SKM-1 treated with dmso at 0.1 percent for 144 hours (cell line): ENCODE measurements at regions not wholly inside any gene's neighbourhood (a gene's known extent, or its start where the extent isn't known, plus 50 kb on each side); places are given as distances from the start of the nearest gene placed in this dataset.

Source experiments
- DNase-seq: peaks from one replicate; lab custom pipeline; 2025; ENCODE audit not compliant: unreplicated experiment; lab: John Stamatoyannopoulos, UW

DNA sequence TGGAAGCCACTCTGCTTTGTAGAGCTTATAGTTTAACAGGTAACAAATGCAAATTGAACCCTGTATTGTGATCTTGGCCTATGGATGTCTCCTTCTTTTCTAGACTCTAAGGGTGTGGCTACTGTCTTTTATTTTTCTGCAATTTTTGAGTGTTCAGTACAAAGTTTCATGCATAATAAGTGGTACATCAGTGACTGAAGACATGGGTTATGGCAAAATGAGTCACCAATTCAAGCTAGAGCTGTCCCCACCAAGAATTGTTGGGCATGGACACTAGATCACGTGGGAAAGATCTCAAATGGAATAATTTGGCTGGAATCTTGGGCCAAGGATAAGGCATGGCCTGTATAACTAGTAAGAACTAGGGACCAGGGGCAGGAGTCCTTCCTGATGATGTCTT lies 228.4 kb upstream of the N4BP1 start:
- DNase-seq = no peak

DNA sequence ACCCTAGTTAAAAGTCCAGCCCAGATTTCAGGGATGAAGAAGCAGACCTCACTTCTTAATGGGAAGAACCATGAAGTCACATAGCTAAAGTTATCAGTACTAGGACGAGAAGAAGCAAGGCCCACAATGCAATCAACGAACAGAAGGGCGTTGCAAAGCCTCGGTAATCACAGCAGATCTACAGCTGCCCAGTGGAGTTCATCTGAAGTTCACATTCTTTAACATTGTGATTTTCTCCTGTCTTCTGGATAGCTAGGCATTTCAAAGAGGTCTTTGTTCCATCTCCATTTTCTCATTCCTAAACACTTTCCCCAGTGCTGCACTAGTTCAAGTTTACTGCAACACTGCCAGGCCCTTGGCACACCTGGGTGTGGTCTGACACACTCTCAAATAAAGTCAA lies 226.7 kb upstream of the N4BP1 start:
- no peak for DNase-seq

DNA sequence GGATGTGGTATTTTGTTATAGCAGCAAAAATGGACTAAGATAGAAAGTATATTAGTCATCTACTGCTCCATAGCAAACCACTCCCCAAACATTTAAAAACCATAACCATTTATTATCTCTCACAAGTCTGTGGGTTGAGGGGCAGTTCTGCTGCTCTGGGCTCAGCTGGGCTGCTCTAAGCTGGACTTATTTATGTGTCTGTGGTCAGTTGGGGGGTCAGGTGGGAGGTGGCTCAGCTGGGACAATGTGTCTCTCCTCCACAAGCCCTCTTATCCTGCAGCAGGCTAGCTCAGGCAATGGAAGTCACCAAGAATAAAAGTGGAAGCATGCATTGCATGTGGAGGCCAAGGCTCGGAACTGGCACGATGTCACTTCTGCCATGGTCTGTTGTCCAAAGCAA lies 226.1 kb upstream of the N4BP1 start:
- DNase-seq = no peak

DNA sequence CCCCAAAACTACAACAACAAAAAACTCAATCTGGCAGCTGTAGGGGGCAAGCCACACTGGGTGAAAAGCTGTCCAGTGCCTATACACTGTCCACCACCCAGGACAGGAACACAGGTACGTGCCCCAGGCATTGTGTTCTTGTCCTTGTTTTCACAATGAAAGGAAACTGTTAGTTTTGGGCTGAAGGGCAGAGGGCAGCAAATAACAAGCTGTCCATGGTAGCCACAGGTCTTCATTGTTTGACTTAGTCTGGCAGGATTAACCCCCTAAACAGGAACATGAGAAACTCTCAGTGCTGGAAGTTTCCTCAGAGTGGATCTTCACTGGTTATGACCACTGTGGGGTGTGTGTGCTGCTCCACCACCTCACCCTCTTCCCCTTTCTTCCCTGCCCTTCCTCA lies 224.6 kb upstream of the N4BP1 start:
- no peak for DNase-seq

DNA sequence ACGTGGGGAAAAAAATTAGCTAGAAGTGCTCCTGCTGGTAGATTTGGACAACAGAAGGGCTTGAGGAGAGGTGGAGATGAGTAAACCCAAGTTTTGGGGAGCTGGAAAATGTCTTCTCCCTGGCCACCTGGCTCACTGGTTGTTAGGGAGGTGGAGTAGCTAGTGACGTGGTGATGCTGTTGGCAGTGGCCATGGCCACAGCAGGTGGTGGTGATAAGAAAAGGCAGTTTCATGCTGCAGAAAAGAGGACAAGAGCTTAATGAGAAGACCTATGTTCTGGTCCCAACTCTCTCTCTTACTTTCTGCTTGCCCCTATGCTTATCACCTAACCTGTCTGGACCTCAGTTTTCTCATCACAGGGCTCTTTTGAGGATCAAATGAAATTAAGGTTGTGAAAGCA lies 223.5 kb upstream of the N4BP1 start:
- DNase-seq = no peak

DNA sequence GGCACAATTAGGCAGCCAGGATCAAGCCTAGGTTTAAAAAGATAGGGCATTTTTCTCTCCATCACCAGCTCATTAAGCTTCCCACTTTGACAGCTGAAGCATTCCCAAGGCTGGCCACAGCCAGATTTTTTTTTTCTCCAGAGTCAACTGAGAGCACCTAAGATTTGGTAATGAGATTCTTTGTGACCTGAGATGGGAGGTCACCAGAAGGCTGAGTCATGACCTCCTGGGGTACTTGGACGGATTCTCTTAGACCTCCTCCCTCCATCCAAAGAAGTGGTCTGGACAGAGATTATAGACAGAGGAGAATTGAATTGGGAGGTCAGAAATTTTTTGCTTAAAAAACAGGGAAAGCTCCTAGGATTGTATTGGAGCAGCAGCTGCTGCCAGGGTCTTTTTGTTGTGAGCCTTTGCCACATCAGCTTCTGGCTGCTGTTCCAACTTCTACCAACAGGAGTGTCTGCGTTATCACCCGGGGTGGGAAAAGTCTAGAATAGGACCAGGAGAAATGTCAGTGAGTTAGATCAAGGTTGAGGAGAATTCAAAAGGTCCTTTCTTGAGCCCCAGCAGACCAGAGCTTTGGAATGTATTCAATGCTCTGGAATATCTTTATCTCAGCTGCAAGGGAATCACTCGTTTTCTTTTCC lies 221.2 kb upstream of the N4BP1 start:
- DNase-seq = no peak

DNA sequence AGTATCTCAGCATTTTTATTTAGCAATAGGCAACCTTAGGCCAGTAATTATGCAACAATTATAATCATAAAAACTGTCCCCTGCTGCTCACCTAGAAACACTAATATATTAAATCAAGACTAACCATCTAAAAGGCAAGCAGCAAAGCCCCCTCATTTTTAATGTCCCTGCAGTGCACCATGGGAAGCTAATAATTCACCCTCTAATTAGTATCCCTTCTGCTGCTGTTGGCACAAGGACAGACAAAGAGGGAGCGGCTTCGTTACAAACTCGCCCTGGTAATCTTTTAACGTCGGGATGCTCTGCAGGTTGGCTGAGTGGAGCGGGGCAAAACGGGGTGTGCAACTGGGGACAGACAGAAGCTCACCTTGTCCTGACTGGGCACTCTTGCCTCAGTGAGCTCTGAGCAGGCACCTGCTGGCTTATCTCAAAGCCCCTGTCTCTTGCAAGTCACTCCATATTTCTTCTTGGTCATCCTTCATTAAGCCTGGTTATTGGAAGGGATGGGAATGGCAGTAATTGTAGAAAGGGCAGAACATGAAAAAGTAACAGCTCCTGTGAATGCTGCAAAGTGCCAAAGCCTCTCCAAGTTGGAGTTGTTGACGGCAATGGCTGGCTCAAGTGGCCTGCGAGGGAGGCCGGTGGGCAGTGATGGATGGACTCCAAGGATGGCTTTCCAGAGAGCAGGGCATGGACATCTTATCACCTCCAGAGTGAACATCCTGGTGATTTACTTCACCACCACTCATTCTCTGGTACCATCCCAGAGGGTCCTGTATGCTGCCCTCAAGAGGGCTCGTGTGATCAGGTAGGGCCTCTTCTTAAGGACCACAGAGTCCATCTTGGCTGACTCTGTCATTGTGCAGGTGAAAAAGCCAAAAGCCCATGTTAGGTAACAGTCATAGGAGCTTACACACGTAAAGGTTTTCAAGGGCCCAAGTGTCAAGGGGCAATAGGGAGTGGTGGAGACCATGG lies 219.6 kb upstream of the N4BP1 start:
- no peak for DNase-seq

DNA sequence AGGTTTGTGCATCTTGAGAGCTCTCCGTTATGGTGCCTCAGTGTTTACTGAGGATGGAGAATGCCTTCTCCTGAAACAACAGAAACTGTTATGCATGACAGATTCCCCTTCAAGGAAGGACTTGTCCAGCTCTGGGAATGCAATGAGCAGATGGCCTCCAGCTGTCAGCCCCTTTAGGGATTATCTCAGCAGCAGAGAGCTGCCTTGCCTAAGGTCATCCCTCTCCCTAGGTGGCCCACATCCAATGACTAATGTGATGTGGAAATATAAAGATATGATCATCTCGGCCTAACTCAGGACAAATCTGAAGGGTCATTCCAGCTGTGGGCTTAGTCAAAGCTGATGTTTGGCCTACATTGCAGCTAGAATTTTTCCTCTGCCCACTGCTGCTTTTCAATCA lies 214.3 kb upstream of the N4BP1 start:
- DNase-seq = no peak

DNA sequence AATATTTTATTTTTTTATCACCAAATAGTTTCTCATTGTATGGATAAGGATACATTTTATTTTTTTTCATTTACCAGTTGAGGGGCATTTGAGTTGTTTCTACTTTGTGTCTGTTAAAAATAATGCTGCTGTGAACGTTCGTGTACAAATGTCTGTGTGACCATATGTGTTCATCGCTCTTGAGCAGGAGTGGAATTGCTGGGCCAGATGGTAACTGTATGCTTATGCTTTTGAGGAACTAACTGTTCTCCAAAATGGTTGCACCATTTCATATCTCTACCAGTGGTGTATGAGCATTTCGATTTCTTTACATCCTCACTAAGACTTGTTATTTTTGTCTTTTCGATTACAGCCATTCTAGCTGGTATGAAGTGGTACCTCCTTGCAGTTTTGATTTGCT lies 212.5 kb upstream of the N4BP1 start:
- DNase-seq = no peak

DNA sequence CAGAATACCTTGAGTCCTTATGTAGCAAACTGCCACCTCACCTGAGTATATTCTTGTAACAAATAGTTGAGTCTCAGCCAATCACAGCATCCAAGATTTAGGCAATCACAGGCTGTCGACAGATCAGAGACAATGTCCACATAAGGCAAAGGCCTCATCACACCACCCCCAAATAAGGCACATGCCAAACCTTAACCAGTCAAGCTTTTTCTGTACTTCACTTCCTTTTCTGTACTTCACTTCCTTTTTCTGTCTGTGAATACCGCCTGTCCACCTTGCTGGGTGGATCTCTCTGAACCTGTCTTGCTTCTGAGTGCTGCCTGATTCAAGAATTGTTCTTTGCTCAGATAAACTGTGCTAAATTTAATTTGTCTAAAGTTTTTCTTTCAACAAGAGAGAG lies 210.4 kb upstream of the N4BP1 start:
- DNase-seq = no peak

DNA sequence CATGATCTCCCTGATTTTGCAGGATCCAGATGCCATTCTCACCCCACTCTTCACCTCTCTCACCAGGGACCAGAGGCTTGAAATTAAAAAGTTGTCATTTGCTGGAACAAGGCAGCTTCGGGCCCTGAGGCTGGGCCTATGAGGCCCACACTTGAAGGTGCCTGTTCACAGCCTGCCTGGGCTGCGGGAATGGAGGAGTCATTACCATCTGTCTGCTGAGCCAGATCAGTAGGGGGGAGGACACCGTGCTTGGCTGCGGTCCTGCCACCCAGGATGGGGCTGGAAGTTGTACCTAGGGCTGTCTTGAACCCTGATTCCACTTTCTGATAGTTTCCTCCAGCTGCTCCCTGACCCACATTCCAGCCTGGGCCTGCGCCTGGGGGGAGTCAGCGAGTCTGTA lies 208.3 kb upstream of the N4BP1 start:
- DNase-seq = no peak

DNA sequence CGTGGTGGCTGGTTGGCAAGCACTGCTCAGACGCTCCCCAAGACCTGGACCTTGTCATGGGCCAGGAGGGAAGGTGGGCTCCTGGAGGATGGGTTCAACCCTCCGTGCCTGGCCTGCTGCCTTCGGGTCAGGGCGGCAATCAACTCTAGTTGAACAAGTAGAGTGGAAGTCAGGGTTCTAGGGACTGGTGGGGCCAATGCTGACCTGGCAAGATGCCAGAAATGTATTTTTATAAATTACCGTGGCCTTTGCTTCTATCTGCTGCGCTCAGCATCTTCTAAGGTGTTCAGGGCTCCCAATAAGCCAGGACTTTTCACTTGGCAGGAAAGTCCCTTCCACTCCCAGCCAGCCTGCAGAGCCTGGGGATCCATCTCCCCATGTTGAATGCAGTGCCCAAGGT lies 207.1 kb upstream of the N4BP1 start:
- no peak for DNase-seq

DNA sequence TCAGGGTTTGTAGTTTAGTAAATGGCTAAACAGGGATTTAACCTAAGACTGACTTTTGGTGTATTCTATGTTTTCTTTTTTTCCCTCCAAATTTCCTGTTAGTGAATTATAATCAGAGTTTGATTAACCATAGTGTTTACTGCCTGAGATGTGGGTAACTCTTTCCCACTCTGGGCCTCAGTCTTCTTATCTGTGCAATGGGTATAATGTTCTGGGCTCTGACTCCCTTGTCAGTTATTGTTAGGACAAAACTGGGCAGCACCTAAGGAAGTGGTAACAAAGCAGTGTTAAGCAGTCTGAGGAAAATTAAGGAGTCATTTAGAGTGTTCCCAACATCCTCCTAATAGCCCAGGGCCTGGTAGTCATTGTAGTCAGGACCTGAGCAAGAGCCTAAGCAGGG lies 206.4 kb upstream of the N4BP1 start:
- no peak for DNase-seq

DNA sequence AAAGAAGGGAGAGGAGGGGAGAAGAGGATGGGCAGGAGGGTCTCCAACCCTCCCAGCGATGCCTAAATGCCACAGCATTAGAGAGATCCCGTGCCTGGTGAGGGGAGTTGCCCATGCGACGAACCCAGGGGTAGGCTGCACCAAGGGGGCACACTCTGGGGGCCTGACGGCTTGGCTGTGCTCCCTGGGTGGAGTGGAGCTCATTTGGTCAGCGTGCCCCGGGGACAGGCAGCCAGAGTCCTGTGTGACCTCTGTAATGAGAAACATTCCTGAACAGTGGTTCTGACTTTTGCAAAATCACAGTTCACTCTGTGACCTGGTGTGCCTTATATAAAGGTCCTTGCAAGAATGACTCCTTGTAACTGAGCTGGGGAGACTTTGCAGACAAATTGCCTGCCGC lies 205.0 kb upstream of the N4BP1 start:
- no peak for DNase-seq

DNA sequence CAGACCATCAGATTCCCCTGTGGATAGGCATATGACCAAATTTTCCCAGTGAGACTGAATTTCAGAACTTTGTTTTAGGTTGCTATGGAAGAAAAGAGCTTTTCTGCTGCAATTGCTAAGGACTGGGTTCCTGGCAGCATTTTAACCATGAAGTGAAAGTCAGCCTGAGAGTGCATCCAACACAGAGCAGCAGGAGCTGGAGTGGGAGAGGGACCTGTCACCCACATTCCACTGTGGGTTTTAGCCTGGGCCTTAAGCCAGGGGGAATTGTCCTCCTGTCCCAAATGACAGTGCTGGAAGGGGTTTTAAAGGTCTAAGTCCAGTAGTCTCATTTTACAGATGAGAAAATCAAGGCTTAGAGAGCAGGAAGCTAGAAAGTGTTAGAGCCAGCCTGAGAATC lies 203.5 kb upstream of the N4BP1 start:
- no peak for DNase-seq

DNA sequence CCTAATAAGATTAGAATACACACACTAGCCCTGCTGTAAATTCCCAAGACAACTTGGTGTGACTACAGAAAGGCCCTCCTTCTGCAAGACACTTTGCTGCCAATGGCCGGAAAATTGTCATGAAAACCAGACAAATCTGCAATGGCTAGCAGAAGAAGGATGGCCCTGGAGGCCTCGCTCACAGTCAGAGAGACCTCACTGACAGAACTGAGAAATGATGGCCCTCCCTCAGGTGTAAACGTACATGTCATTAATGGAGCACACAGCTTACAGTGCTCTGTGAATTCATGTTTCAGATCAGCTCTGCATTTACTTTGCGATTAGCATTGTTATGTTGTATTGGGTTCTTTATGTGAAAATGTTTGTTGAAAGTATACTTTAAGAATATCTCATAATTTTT lies 202.9 kb upstream of the N4BP1 start:
- DNase-seq = no peak

DNA sequence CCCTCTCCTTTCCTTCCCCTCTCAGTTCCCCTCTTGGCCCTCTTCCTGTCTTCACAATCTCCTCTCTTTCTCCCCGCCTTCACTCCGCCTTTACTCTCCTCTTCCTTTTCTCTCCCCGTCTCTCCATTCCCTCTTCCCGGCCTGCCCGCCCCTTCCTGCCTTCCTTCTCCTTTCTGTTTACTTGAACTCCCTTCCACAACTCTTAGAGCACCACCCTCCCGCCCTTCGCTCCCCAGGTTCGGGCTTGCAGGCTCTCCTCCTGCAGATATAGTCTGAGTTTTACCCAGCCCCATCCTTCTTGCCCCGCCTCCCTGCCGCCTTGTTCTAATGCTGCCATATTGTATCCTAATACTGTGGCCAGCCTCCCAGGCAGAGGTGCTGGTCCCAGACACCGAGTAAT lies 201.5 kb upstream of the N4BP1 start:
- no peak for DNase-seq

DNA sequence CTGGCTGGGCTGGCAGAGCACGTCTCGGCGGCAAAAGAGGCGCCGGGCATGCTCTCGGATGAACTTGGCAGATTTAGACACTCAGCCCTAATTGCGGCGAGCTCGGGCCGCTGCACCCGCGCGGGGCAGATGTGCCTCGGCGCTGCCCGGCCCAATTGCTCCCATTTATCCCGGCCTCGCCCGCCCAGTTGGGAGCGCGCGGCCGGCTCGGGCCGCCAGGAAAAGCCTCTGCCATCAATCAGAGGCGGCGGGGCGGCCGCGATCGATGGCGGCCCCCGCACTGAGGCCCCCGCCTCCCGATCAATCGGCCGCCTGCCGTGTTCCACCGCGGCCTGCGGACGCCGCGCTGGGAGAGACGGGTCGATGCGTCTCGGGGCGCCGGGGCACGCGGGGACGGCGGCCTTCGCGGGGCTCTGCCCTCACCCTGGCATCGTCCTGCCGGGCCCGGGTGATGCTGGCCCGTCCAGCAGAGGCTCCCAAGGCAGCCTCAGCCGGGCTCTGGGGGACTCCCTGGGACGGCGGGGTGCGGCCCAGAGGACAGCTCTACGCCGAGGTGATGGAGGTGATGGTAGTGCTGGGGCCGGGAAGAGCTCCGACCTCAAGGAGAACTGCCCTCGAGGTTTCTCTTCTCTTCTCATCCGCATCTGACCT lies 200.9 kb upstream of the N4BP1 start:
- no peak for DNase-seq

DNA sequence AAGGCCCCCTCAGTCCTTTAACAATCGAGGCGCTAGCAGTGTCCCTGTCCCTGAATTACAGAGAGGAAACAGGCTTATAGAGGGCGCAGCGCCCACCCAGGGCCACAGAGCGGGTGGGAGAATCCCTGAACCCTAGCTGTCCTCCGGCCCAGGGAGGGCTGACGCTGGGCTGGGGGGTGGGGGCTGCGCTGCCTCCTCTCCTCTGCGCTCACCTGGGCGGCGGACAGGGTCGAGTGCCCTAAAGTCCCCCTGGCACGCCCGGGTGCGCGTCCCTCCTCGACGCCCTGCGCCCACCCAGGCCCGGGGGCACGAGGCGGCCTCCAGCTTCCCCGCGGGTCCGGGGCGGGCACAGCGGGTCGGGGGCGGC lies 200.4 kb upstream of the N4BP1 start:
- no peak for DNase-seq

DNA sequence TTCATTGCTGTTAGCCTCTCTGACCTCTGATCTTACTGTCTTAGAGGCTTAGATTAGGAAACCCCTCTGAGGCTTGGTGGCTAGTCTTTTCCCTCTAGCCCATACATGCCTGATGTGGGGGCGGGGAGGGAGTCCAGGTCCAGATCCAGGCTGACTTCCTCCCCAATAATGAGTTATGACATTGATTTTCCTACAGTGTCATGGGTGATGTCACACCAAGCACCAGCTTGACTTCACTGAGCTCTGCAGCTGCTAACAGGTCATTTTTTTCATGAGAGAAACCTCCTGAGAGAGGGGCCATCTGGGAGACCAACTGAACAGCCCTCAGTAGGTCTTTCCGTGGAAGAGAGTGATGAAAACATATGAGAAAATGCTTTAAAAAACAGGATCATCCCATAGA lies 180.2 kb upstream of the N4BP1 start:
- no peak for DNase-seq

DNA sequence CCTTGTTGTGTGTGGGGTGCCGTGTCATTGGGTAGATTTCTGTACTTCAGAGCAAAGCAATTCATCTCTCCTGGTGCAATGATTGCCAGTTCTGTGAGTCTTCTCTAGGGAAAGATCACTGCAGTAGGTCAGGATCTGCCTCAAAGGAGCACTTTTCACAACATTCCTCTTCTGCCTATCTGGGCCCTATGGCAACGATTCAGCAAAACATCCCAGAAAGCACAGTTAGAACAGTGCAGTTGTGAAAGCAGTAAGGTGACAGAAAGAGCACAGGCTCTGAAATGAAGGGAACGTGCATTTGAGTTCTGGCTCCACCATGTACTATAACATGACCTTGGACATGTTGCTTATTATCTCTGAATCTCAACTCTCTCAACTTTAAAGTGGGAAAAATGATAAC lies 178.5 kb upstream of the N4BP1 start:
- no peak for DNase-seq

DNA sequence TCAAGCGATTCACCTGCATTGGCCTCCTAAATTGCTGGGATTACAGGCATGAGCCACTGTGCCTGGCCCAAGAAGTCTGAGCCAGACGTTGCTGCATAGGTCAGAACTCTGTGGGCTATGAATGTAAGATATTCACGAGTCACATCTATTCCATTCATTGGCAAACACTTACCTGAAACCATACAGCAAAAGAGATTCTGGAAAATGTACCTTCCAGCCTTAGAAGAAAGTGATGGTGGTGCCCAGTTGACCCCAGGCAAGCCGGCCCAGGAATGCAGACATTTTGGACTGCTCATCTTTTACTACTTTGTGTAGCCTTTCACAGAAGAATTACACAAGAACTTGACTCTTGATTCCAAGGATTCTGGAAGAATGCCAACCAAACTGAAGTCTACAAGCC lies 135.6 kb upstream of the N4BP1 start:
- no peak for DNase-seq
